ENCODE measurements at regions not wholly inside any gene's neighbourhood (a gene's known extent, or its start where the extent isn't known, plus 50 kb on each side); places are given as distances from the start of the nearest gene placed in this dataset.
A peak's percentile ranks its signal among the peaks of the same experiment; 100 is the strongest.

GRCh38 chr11:123264431-123264780, 69.4 kb upstream of the CLMP start:
- no peak for DNase-seq (ENCODE audit: low read depth)
- TF ChIP-seq CTCF (conservative IDR thresholded peaks at IDR 0.05; ENCODE audit: control insufficient read depth, insufficient read depth, low read depth, low read length), result no peak
- no peak overlapping the region for H3K4me3 ChIP-seq (ENCODE audit: control insufficient read depth, low read depth, low read length)

GRCh38 chr11:123261345-123262106, 66.5 kb upstream of the CLMP start:
- H3K4me3 ChIP-seq (ENCODE audit: control insufficient read depth, low read depth, low read length), result peak overlapping the region; percentile 8
- peak; percentile 73 for DNase-seq (ENCODE audit: low read depth)
- TF ChIP-seq CTCF (conservative IDR thresholded peaks at IDR 0.05; ENCODE audit: control insufficient read depth, insufficient read depth, low read depth, low read length), result peak; percentile 92

- TF ChIP-seq CTCF (conservative IDR thresholded peaks at IDR 0.05; ENCODE audit: control insufficient read depth, insufficient read depth, low read depth, low read length), result no peak
- no peak overlapping the region for H3K4me3 ChIP-seq (ENCODE audit: control insufficient read depth, low read depth, low read length)
- peak; percentile 25 for DNase-seq (ENCODE audit: low read depth)
Measured at GRCh38 chr11:123260511-123261211, 65.6 kb upstream of the CLMP start.

- no peak overlapping the region for H3K4me3 ChIP-seq (ENCODE audit: control insufficient read depth, low read depth, low read length)
- DNase-seq (ENCODE audit: low read depth), result no peak
- TF ChIP-seq CTCF (conservative IDR thresholded peaks at IDR 0.05; ENCODE audit: control insufficient read depth, insufficient read depth, low read depth, low read length), result no peak
Measured at GRCh38 chr11:123258877-123259276, 63.8 kb upstream of the CLMP start.

- DNase-seq (ENCODE audit: low read depth), result no peak
- no peak for TF ChIP-seq CTCF (conservative IDR thresholded peaks at IDR 0.05; ENCODE audit: control insufficient read depth, insufficient read depth, low read depth, low read length)
- H3K4me3 ChIP-seq (ENCODE audit: control insufficient read depth, low read depth, low read length), result no peak overlapping the region
Measured at GRCh38 chr11:123257370-123257769, 62.3 kb upstream of the CLMP start.

GRCh38 chr11:123255909-123256308, 60.9 kb upstream of the CLMP start:
- no peak for DNase-seq (ENCODE audit: low read depth)

More at GRCh38 chr11:123255909-123256308, 60.9 kb upstream of the CLMP start:
- no peak overlapping the region for H3K4me3 ChIP-seq (ENCODE audit: control insufficient read depth, low read depth, low read length)
- TF ChIP-seq CTCF (conservative IDR thresholded peaks at IDR 0.05; ENCODE audit: control insufficient read depth, insufficient read depth, low read depth, low read length), result no peak

Data from fibroblast of mammary gland (primary cell).